GM13977 (cell line): ENCODE measurements at regions not wholly inside any gene's neighbourhood (a gene's known extent, or its start where the extent isn't known, plus 50 kb on each side); places are given as distances from the start of the nearest gene placed in this dataset.
"Not testable (repeated sequence)": the region's sequence is repeated elsewhere in the genome, so short reads cannot be mapped to it uniquely, and the experiment has no call there.

ENCODE experiments used
- DNase-seq: peaks from one replicate; pipeline ENCODE4 v3.0.0; 2012; ENCODE audit warnings: low spot score
- in situ Hi-C: fragments of 300-500 bp; cut with MboI; formaldehyde crosslinking; loops from one replicate; pipeline ENCODE4 v1.12.0; 2022; ENCODE audit warnings: low sequenced_read_pairs, low pct_unique_long_range_greater_than_20kb, mixed read lengths, inconsistent platforms; ENCODE audit not compliant: unreplicated experiment
- TF ChIP-seq, protein P1 (sequence below): IDR thresholded peaks from 2 replicates; pipeline ENCODE4 v1.5.1; 2012; ENCODE audit warnings: mild to moderate bottlenecking, control low read depth; ENCODE audit not compliant: insufficient read depth; ENCODE audit errors: extremely low read depth, missing control alignments

DNA sequence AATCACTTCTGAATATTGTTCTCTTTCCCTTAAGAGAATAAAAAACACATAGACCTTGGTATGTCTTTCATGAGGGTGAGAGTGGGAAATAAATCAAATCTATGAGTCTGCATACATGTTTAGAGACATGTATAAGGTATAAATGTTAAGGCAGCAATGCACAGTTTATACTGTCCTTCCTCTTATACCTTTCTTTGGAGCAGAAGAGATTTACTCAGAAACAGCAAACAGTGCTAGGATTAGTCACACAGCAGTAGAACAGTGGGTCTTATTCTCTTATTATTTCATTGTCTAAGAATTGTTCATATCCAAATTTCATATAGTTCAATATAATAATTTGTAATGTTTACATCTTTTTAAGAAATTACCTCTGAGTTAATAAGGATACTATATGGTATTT is 126.7 kb upstream of the TMEM196 start:
- no peak for DNase-seq
- in situ Hi-C loops, result no loop called here
- TF ChIP-seq, protein P1, sequence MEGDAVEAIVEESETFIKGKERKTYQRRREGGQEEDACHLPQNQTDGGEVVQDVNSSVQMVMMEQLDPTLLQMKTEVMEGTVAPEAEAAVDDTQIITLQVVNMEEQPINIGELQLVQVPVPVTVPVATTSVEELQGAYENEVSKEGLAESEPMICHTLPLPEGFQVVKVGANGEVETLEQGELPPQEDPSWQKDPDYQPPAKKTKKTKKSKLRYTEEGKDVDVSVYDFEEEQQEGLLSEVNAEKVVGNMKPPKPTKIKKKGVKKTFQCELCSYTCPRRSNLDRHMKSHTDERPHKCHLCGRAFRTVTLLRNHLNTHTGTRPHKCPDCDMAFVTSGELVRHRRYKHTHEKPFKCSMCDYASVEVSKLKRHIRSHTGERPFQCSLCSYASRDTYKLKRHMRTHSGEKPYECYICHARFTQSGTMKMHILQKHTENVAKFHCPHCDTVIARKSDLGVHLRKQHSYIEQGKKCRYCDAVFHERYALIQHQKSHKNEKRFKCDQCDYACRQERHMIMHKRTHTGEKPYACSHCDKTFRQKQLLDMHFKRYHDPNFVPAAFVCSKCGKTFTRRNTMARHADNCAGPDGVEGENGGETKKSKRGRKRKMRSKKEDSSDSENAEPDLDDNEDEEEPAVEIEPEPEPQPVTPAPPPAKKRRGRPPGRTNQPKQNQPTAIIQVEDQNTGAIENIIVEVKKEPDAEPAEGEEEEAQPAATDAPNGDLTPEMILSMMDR, result no peak

- no peak for DNase-seq
- TF ChIP-seq, protein P1, result no peak
- in situ Hi-C loops, result no loop called here
Measured at GRCh38 chr7:19899529-19899928, 126.1 kb upstream of the TMEM196 start.

DNA sequence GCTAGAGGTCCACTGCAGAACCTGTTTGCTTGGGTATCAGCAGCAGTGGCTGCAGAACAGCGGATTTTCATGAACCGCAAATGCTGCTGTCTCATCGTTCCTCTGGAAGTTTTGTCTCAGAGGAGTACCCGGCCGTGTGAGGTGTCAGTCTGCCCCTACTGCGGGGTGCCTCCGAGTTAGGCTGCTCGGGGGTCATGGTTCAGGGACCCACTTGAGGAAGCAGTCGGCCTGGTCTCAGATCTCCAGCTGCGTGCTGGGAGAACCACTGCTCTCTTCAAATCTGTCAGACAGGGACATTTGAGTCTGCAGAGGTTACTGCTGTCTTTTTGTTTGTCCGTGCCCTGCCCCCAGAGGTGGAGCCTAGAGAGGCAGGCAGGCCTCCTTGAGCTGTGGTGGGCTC is 109.5 kb upstream of the TMEM196 start:
- DNase-seq, in situ Hi-C loops: not testable (repeated sequence)

GRCh38 chr7:19872094-19872493 is 98.7 kb upstream of the TMEM196 start:
- in situ Hi-C loops, result no loop called here
- TF ChIP-seq, protein P1, result no peak
- no peak for DNase-seq

DNA sequence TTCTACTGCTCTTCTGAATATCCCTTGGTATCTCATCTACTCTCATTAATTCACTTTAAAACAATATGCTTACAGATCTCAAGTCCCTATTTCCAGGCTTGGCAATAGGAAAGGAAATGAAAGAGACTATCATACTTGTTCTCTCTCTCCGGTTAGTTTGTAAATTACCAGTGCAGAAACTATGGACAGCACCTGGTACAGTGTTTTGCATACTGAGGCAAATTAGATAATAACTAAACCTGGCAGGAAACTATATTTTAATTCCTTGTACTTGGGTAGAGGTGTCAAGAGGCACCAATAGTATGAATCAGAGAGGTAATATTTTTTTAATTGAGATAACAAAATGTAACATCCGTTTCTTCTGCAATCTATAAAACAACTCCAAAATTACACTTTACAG is 97.7 kb upstream of the TMEM196 start:
- in situ Hi-C loops, result no loop called here
- DNase-seq, result no peak

GRCh38 chr7:19869979-19870378 is 96.6 kb upstream of the TMEM196 start:
- in situ Hi-C loops, result no loop called here
- no peak for DNase-seq
- TF ChIP-seq, protein P1, result no peak

More for the DNA sequence above, 97.7 kb upstream of the TMEM196 start:
- TF ChIP-seq, protein P1, result no peak

DNA sequence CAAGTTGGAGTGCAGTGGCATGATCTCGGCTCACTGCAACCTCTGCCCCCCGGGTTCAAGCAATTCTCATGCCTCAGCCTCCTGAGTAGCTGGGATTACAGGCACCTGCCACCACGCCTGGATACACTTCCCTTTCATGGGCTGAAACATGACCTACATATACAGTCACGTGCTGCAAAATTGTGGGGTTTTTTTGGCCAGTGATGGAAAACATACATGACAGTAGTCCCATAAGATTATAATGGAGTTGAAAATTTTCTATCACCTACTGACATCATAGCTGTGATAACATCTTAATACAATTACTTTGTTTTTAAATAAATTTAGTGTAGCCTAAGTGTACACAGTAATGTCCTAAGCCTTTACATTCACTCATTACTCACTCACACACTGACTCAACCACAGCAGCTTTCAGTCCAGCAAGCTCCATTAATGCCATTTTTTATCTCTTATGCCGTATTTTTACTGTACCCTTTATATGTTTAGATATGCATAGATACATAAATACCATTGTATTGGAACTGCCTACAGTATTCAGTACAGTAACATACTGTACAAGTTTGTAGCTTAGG is 79.9 kb upstream of the TMEM196 start:
- in situ Hi-C loops, result no loop called here
- TF ChIP-seq, protein P1, result no peak
- no peak for DNase-seq
